H7 (cell line): ENCODE measurements at regions not wholly inside any gene's neighbourhood (a gene's known extent, or its start where the extent isn't known, plus 50 kb on each side); places are given as distances from the start of the nearest gene placed in this dataset.
A peak's percentile ranks its signal among the peaks of the same experiment; 100 is the strongest.

Experiments used
- DNase-seq: peaks from one replicate; pipeline ENCODE4 v3.0.0; 2012
- H3K27me3 ChIP-seq: 2 replicates; pipeline ENCODE4 v1.6.0; 2011; ENCODE audit warnings: mild to moderate bottlenecking, low read length; ENCODE audit not compliant: control insufficient read depth, insufficient read depth
- H3K36me3 ChIP-seq: replicated peaks from 2 replicates; pipeline ENCODE4 v1.5.1; 2011; ENCODE audit warnings: low read length; ENCODE audit not compliant: control insufficient read depth, insufficient read depth
- H3K4me3 ChIP-seq: 2 replicates; pipeline ENCODE4 v1.5.1; 2011; ENCODE audit warnings: low read depth, mild to moderate bottlenecking, control low read depth, low read length, moderate library complexity; ENCODE audit not compliant: insufficient read depth

DNA sequence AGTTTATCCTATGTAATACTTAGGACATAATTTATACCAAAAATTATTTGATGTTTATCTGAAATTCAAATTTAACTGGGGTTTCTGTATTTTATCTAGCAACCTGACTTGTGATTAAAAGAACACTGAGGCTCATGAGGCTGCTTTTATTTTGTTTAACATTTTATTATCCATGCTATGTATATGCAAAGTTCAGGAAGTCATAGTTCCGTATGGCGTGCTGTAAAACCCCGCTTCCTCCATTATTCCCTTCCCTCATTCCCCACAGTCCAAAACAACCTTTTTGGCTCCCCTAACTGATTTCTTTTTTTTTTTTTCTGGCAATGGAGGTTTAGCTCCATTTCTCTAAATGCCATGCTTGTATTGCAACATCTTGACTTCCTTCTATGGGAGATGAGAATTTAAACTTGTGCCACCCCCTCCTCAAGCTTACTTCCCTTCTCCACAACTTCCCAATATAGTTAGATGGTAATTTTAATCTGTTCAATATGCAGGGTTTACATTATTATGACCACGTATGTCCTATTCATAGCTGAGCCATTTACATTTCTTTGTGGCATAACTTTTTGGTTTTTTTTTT lies 138.0 kb upstream of the DNAH14 start:
- H3K27me3 ChIP-seq = no peaks in the 10 kb centered on the region
- DNase-seq = no peak
- H3K4me3 ChIP-seq = no peak overlapping the region
- H3K36me3 ChIP-seq = no peaks in the 10 kb centered on the region

DNA sequence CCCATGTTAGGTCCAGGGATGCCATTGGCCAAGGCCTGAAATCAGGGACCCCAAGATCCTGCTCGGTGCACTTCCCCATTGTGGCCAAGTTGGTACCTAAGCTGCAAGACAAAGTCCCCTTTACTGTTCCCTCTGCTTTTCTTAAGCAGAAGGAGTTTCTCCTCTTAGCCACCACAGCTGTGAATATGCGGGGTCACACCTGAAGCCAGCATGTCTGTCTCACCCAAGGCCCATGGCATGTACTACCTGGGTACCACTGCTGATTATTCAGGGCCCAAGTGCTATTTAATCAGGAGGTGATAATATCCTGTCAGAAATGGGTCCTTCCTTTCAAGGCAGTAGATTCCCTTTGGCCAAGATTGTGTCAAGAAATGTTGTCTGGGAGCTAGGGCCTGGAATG lies 133.9 kb upstream of the DNAH14 start:
- Histone ChIP-seq H3K36me3 (no peaks in the 10 kb centered on the region), H3K4me3 (no peak overlapping the region), H3K27me3 (no peaks in the 10 kb centered on the region)
- DNase-seq = no peak

- Histone ChIP-seq H3K27me3 (no peaks in the 10 kb centered on the region), H3K4me3 (no peak overlapping the region), H3K36me3 (no peaks in the 10 kb centered on the region)
- DNase-seq = no peak
These were observed 130.4 kb upstream of the DNAH14 start for GRCh38 chr1:224799083-224799482.

DNA sequence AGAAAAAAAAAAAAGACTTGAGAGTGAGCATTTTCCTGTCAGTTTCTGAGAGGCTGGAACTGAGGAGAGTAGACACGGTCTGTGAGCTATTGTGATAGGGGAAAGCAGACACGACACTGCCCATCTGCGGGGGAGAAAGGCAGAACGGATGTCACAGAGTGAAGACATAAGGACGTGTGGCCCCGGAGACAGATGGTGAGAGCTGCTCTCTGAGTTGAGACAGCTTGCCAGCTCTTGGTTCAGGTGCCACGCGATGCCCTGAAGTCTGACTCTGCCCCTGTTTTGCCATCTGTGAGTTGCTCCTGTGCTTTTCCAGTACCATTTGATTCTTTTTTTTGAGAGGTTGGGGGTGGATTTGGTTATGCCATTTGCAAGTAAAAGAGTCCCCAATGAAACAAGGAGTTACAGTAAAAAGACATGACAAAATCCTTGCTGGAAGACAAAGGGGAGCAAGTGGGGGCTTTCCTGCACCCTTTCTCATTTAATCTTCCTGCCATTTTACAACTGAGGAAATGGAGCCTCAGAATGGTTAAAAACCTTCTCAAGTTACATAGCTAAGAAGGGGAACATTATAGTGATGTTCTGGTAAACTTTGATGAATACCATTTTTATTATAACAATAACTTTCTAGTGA lies 128.9 kb upstream of the DNAH14 start:
- no peaks in the 10 kb centered on the region for H3K27me3 ChIP-seq
- DNase-seq = peak; percentile 25
- H3K4me3 ChIP-seq = no peak overlapping the region
- H3K36me3 ChIP-seq = no peaks in the 10 kb centered on the region

- no peaks in the 10 kb centered on the region for H3K27me3 ChIP-seq
- no peaks in the 10 kb centered on the region for H3K36me3 ChIP-seq
- DNase-seq = no peak
- H3K4me3 ChIP-seq = no peak overlapping the region
These were observed 127.5 kb upstream of the DNAH14 start for GRCh38 chr1:224801844-224802490.

DNA sequence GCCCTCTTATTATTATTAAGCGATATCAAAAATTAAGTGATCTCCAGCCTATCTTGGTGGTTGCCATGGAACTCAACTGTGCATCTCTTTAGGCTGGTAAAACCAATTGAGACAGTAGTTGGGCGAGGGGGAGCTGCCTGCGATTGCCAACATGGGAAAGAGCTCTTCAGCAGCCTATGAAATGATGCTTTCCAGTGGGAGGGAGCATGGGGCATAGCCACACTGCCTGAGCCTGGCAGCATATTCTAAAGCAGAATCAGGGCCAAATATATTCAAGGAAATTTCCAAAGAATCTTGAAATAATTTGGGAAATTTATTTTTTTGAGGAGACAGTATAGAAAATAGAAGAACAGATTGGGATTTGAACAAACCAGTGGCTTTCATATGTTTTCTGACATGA lies 126.9 kb upstream of the DNAH14 start:
- Histone ChIP-seq H3K36me3 (no peaks in the 10 kb centered on the region), H3K27me3 (no peaks in the 10 kb centered on the region), H3K4me3 (no peak overlapping the region)
- DNase-seq = no peak

DNA sequence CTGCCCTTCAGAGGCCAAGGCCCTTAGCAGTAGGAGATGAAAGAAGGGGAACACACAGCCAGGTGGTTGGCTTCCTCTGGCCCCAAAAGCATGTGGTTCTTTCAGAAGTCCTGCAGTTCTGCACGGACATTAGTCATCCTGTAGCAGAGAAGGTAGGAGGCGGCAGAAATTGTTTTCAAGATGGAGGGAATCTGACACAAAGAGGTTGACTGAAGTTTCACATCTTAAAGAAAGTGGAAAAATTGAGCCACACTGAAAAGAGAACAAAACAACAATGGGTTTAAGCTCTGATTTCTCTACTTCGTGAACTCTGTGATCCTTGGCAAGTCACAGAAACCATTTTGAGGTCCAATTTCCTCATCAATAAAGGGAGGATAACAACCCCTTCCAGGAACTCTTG lies 125.3 kb upstream of the DNAH14 start:
- H3K27me3 ChIP-seq = no peaks in the 10 kb centered on the region
- no peaks in the 10 kb centered on the region for H3K36me3 ChIP-seq
- no peak overlapping the region for H3K4me3 ChIP-seq
- no peak for DNase-seq

GRCh38 chr1:224805889-224806288 lies 123.6 kb upstream of the DNAH14 start:
- no peaks in the 10 kb centered on the region for H3K36me3 ChIP-seq
- DNase-seq = no peak
- no peaks in the 10 kb centered on the region for H3K27me3 ChIP-seq
- no peak overlapping the region for H3K4me3 ChIP-seq

GRCh38 chr1:224809137-224809536 lies 120.3 kb upstream of the DNAH14 start:
- H3K4me3 ChIP-seq = no peak overlapping the region
- DNase-seq = no peak
- no peaks in the 10 kb centered on the region for H3K36me3 ChIP-seq
- no peaks in the 10 kb centered on the region for H3K27me3 ChIP-seq

DNA sequence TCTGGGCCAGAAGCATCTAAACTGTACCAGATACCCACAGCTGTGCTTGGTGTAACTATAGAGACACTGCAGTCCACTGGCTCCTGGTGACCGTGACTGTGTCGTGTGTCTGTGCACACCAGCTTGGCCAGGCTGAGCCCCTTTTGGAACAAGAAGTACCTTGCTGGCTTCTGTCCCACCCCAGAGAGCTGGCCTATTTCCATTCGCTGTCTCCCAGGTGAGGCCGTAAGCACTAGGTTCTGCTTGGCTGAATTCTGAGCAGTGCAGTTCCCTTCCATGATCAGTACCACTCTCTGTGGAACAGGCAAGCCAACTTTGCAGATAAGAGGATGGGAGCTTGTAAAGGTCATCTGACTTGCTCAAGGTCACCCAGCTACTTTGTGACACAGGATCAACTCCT lies 119.9 kb upstream of the DNAH14 start:
- H3K27me3 ChIP-seq = no peaks in the 10 kb centered on the region
- H3K4me3 ChIP-seq = no peak overlapping the region
- no peak for DNase-seq
- H3K36me3 ChIP-seq = no peaks in the 10 kb centered on the region

DNA sequence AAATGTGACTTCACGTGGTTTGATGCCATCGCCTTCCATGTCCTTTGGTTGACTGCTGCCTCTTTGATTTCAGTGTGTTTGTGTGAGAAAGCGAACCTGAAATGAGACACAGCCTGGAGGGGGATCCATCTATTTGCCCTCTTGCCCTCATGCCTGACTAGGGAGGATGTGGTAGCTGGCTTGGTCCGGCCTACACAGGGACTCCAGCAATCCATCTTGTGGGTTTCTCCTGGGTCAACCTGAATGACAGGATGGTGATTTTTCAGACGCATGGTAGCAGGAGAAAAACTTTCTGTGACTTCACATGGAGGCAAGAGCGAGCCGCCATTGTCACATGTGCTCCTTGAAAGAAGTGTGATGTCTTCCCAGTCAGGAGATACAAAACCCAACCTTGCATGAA lies 117.9 kb upstream of the DNAH14 start:
- Histone ChIP-seq H3K4me3 (no peak overlapping the region), H3K36me3 (no peaks in the 10 kb centered on the region), H3K27me3 (no peaks in the 10 kb centered on the region)
- DNase-seq = no peak

DNA sequence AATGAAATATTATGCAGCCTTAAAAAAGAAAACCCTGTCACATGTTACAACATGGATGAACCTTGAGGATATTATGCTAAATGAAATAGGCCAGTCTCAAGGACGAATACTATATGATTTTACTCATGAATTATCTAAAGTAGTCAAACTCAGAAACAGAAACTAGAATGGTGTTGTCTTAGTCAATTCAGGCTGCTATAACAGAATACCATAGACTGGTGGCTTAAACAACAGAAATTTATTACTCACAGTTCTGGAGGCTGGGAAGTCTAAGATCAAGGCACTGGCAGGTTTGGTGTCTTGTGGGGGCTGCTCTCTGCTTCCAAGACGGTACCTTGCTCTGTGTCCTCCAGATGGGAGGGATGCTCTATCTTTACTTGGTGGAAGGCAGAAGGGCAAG lies 113.8 kb upstream of the DNAH14 start:
- DNase-seq = no peak
- Histone ChIP-seq H3K36me3 (no peaks in the 10 kb centered on the region), H3K4me3 (no peak overlapping the region), H3K27me3 (no peaks in the 10 kb centered on the region)

GRCh38 chr1:224816062-224816461 lies 113.4 kb upstream of the DNAH14 start:
- Histone ChIP-seq H3K36me3 (no peaks in the 10 kb centered on the region), H3K4me3 (no peak overlapping the region), H3K27me3 (no peaks in the 10 kb centered on the region)
- DNase-seq = no peak

GRCh38 chr1:224817382-224817781 lies 112.1 kb upstream of the DNAH14 start:
- Histone ChIP-seq H3K4me3 (no peak overlapping the region), H3K36me3 (no peaks in the 10 kb centered on the region), H3K27me3 (no peaks in the 10 kb centered on the region)
- no peak for DNase-seq

DNA sequence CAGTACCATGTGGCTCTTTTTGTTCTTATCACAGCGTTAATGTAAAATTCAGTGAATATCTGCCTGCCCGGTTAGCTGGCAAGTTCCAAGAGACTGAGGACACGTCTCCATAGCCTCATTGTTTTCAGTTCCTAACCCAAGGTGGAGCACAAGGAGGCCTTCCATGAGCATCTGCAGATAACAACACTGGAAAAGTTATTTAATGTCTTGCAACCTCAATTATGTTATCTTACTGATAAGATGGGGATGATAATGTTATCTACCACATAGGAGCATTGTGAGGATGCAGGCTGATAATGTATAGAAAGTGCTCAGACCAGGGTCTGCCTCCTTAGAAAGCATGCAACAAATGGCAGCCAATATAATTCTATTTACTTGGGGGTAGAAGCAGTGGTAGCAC lies 109.6 kb upstream of the DNAH14 start:
- H3K4me3 ChIP-seq = no peak overlapping the region
- H3K36me3 ChIP-seq = no peaks in the 10 kb centered on the region
- H3K27me3 ChIP-seq = no peaks in the 10 kb centered on the region
- DNase-seq = no peak
